HG02852 (cell line): ENCODE measurements at regions not wholly inside any gene's neighbourhood (a gene's known extent, or its start where the extent isn't known, plus 50 kb on each side); places are given as distances from the start of the nearest gene placed in this dataset.

Experiments
- ATAC-seq: cut with Tn5 transposase; IDR thresholded peaks from one replicate; pipeline ENCODE4 v1.9.1; 2021; ENCODE audit warnings: mild to moderate bottlenecking, moderate library complexity; ENCODE audit not compliant: unreplicated experiment

GRCh38 chr20:56865055-56865454 is 235.9 kb downstream of the TFAP2C start:
- ATAC-seq = no peak

- ATAC-seq = no peak
Measured at GRCh38 chr20:56867128-56867527, 238.0 kb downstream of the TFAP2C start.

DNA sequence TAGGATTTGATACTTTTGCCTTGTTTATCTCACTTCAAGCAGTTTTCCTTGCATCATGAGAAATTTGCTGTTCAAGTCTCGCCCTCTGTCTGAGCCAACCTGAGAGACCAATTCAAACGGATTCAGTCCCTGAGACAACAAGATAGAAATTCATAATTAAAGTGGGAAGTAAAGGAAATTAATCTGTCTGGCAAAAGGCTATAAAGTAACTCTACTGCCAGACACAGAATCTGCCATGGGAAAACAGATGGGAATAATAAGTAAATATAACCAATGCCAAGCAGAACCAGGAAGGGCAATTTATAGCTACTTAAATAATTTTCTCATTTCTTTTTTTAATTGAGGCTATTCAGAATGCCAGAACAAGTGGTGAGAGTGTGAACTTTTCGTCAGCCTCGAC is 239.6 kb downstream of the TFAP2C start:
- ATAC-seq = no peak

- no peak for ATAC-seq
Measured at GRCh38 chr20:56870271-56870670, 241.2 kb downstream of the TFAP2C start.

GRCh38 chr20:56871691-56872090 is 242.6 kb downstream of the TFAP2C start:
- no peak for ATAC-seq

GRCh38 chr20:56872620-56873458 is 243.7 kb downstream of the TFAP2C start:
- ATAC-seq = no peak

DNA sequence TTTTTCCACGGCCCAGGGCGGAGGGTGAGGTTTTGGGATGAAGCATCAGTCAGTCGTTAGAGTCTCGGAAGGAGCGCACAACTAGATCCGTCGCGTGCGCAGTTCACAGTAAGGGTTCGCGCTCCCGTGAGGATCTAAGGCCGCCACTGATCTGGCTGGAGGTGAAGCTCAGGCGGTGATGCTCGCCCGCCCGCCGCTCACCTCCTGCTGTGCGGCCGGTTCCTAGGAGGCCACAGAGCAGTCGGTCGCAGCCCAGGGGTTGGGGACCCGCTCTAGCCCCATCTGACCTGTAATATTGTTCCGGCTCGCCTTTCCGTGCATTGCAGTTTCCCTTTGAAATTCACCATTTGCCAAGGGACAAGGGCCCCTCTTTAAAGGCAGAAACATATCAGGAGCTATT is 244.7 kb downstream of the TFAP2C start:
- no peak for ATAC-seq

- ATAC-seq = no peak
Measured at GRCh38 chr20:56875052-56875659, 246.1 kb downstream of the TFAP2C start.

GRCh38 chr20:56875803-56876202 is 246.7 kb downstream of the TFAP2C start:
- no peak for ATAC-seq

DNA sequence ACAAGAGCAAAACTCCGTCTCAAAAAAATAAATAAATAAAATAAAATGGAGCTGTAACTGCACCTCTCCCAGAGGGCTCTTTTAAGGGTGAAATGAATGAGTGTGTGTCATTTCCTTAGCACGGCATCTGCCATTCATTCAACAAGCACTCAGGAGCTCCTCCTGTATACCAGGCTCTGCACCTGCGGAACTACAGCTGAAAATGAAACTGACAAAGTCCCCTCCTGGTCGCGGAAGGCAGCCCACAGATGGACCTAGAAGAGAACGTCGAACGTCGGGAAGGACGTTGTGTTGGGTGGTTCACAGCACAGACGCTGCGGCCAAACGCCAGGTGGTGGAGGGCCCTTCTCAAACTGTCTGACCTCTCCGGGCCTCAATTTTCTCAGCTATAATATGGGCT is 256.4 kb downstream of the TFAP2C start:
- ATAC-seq = no peak

DNA sequence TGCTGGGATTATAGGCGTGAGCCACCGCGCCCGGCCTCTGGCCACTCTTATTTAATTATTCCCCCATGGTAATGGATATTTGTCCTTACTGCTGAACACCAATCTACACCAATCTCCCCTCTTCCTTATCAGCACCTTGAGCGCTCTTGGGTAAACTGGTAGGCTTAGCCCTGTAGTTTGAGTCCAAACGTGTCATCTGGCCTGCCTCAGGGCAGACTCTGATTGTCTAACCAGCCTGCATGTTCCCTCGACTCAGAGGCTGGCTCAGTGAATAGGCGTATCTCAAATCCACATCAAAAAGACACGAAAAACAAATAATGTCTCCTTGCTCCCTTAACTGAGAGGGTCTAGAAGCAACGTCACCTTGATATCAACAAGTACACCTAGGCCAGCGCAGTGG is 260.9 kb downstream of the TFAP2C start:
- no peak for ATAC-seq

DNA sequence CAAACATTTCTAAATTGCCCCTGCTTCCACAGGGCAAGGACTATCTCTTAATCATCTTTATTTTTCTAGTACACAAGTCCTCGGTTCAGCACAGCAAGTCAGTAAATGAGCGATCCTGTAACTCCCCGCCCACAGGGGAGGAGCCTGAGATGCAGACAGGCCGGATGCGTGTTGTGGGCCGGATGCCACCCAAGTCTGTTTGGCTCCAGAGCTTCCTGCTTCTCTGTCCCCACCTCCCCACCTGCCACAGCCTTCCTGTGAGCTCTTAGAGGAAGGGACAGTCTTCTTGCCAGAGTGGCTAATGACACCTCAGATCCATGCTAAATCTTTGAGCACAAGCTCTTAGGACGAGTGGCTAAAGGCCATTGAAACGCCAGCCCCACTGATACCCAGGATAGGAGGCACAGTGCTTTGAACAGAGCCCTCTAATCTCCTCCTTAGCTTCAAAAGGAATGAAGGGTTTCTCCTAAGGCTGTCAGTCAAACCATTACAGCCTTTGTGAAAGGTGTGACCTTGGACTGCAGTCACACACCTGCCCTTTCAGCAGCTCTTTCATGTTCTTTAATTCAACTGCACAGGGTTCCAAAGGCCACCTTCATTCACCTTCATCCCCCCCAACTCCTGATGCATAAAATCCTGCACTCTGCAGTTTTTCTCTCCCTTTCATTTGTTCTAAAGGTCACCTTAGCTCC is 264.3 kb downstream of the TFAP2C start:
- no peak for ATAC-seq

DNA sequence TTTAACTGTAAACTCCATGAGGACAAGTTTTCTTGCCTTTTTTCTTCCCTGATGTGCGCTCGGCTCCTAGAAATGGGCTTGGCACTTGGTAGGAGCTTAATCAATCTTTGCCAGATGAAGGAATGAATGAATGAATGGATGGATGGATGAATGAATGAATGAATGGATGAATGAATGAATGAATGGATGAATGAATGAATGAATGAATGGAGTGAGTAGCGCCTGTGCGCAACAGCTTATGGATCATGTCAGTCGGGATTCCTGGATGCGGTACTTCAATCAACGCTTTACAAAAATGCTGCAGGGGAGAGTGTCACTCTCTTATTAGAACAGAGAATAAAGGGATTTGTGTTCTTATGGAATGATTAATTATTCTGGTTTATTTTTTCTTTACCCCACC is 267.3 kb downstream of the TFAP2C start:
- ATAC-seq = no peak

DNA sequence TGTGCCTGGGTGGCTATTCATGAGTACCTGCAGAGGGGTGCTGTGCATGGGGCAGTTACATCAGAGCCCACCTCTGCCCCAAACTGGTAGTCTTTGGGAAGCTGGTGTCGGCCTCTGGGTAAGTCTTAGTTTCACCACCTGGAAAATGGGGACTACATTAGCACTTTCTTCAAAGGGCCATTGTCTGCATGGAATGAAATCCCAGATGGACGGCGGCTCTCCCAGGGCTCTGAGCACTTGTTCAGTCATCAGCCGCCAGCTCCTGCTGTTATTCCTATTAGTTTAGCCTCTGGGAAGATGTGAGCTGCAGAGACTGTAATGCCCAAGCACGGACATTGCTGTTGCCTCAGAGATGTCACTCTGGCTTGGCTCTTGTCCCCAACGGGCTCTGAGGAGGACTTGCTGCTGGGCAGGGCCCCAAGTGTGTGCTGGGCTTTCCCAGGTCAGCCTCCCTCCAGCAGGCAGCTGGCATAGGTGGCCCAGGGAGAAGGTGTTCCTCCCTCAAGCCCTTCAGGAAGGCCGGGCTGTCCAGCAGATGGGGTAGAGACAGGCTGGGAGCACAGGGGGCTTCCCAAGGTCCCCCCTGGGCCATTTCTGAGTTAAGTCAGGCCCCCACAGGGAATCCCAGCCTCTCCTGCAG is 268.3 kb downstream of the TFAP2C start:
- ATAC-seq = no peak

- ATAC-seq = no peak
Measured at GRCh38 chr20:56897958-56898349, 268.8 kb downstream of the TFAP2C start.

GRCh38 chr20:56899506-56899905 is 270.4 kb downstream of the TFAP2C start:
- no peak for ATAC-seq

- ATAC-seq = no peak
Measured at GRCh38 chr20:56900252-56900651, 271.1 kb downstream of the TFAP2C start.

DNA sequence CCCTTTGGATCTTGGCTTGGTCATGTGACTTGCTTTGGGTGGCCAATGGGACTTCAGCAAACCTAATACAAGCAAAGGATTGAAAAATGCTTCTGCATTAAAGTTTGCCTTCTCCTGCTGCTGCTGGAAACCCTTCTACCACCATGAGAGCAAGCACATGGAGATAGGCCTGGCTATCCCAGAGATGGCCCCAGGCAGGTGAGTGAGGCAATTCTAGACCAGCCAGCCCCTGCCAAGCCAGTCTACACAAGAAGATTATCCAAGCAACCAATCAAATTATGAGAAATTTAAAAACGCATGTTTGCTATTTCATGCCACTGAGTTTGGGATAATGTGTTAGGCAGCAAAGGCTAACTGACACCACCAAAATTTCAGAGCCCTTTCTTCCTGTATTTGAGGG is 274.3 kb downstream of the TFAP2C start:
- no peak for ATAC-seq

DNA sequence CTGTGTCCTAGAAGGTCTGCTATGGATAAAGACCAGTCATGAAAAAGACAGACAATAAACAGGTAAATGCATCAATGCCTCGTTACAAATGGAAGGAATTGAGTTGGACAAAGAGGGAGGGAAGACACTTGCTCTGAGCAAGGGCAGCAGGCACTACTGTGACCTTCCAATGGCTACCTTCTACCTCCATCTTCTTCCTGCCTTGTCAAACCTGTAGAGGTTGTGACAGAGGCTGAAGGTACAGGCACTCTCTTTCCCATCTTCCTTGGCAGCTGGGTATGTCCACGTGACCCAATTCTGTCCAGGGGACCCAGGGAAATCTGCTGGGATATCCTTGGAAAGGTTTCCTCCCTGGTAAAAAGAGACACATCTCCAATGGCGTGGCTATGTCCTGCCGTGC is 274.8 kb downstream of the TFAP2C start:
- no peak for ATAC-seq

- ATAC-seq = no peak
Measured at GRCh38 chr20:56909918-56910714, 281.0 kb downstream of the TFAP2C start.

GRCh38 chr20:56911946-56912345 is 282.8 kb downstream of the TFAP2C start:
- ATAC-seq = no peak
